ENCODE measurements at regions not wholly inside any gene's neighbourhood (a gene's known extent, or its start where the extent isn't known, plus 50 kb on each side); places are given as distances from the start of the nearest gene placed in this dataset.

GRCh38 chr2:60029566-60029883 is 523.9 kb downstream of the BCL11A start:
- H3K27me3 Mint-ChIP-seq = no peaks in the 10 kb centered on the region
- POLR2A ChIA-PET (ENCODE audit: partially characterized antibody) = no interaction called here
- H3K27ac ChIP-seq (ENCODE audit: low read depth, low read length) = no peak overlapping the region

DNA sequence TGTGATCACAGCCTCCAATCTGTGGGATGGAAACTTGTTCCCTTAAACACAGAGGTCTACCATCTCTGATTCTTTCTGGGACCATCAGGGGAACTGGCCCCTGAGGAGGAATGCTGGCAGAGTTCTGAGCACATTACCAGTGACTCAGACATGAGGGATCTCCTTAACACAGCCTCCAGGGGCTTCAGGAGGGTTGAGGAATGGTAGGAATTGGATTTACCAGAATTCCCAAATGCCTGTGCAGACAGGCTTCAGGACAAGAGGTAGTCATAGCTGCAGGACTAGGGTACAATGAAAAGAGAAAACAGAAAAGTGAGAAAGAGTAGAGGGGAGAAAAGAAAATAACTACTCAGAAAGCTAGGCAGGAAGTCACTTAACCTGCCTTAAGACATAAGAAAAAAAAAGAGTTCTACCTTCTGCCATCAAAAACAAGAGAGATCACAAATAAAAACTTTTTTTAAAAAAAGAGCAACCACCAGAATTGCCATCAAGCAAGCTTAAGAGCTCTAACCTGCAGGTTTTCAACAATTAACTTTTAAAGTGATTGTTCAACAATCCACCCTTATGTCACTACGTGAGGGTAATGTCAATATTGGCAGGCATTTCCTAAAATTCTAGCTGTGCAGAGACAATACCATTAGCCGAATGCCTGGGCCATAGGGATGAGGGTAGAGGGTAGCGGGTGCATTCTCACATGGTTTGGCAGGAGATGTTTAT is 524.4 kb downstream of the BCL11A start:
- no peaks in the 10 kb centered on the region for H3K4me1 ChIP-seq (ENCODE audit: insufficient read depth, low read length)
- DNase-seq = no peak
- Mint-ChIP-seq H3K4me3 (no peak overlapping the region), H3K36me3 (no peaks in the 10 kb centered on the region), H3K4me1 (no peaks in the 10 kb centered on the region), H3K27ac (no peak overlapping the region), H3K9me3 (peaks cover 0 to 26% (median 14%) of the 10 kb centered on the region in 8 donors), H3K27me3 (no peaks in the 10 kb centered on the region)
- POLR2A ChIA-PET (ENCODE audit: partially characterized antibody) = no interaction called here
- H3K4me3 ChIP-seq (ENCODE audit: low read length in 2 of 2) = no peak overlapping the region
- no peaks in the 10 kb centered on the region for H3K27me3 ChIP-seq (ENCODE audit: insufficient read depth, low read length)
- H3K27ac ChIP-seq (ENCODE audit: low read depth, low read length) = no peak overlapping the region
- intact Hi-C loops (cut with micrococcal nuclease) = no loop called here
- H3K36me3 ChIP-seq (ENCODE audit: insufficient read depth, low read length) = no peaks in the 10 kb centered on the region
- H3K9me3 ChIP-seq (ENCODE audit: control insufficient read depth in 1 of 2, low read length in 2 of 2) = peaks cover 0 to 8% of the 10 kb centered on the region in 2 donors
- CTCF ChIA-PET (ENCODE audit: partially characterized antibody) = no interaction called here

More at GRCh38 chr2:60029566-60029883, 523.9 kb downstream of the BCL11A start:
- intact Hi-C loops (cut with micrococcal nuclease) = no loop called here
- Mint-ChIP-seq H3K27ac (no peak overlapping the region), H3K9me3 (peaks cover 0 to 28% (median 13%) of the 10 kb centered on the region in 8 donors), H3K4me1 (no peaks in the 10 kb centered on the region), H3K4me3 (no peak overlapping the region), H3K36me3 (no peaks in the 10 kb centered on the region)
- no peaks in the 10 kb centered on the region for H3K27me3 ChIP-seq (ENCODE audit: insufficient read depth, low read length)
- H3K4me1 ChIP-seq (ENCODE audit: insufficient read depth, low read length) = no peaks in the 10 kb centered on the region
- DNase-seq = no peak
- CTCF ChIA-PET (ENCODE audit: partially characterized antibody) = no interaction called here
- peaks cover 0 to 8% of the 10 kb centered on the region in 2 donors for H3K9me3 ChIP-seq (ENCODE audit: control insufficient read depth in 1 of 2, low read length in 2 of 2)
- no peak overlapping the region for H3K4me3 ChIP-seq (ENCODE audit: low read length in 2 of 2)
- H3K36me3 ChIP-seq (ENCODE audit: insufficient read depth, low read length) = no peaks in the 10 kb centered on the region

GRCh38 chr2:60025496-60025895 is 528.0 kb downstream of the BCL11A start:
- no peaks in the 10 kb centered on the region for H3K36me3 ChIP-seq (ENCODE audit: insufficient read depth, low read length)
- intact Hi-C loops (cut with micrococcal nuclease) = no loop called here
- no peak for DNase-seq
- no peaks in the 10 kb centered on the region for H3K36me3 Mint-ChIP-seq
- H3K27ac ChIP-seq (ENCODE audit: low read depth, low read length) = no peak overlapping the region
- no peaks in the 10 kb centered on the region for H3K4me1 Mint-ChIP-seq
- ChIA-PET CTCF (ENCODE audit: partially characterized antibody) (no interaction called here), POLR2A (ENCODE audit: partially characterized antibody) (no interaction called here)
- H3K27ac Mint-ChIP-seq = no peak overlapping the region
- H3K4me3 ChIP-seq (ENCODE audit: low read length in 2 of 2) = no peak overlapping the region
- no peaks in the 10 kb centered on the region for H3K4me1 ChIP-seq (ENCODE audit: insufficient read depth, low read length)
- H3K27me3 Mint-ChIP-seq = peaks cover 0 to 3% of the 10 kb centered on the region in 2 donors
- no peak overlapping the region for H3K4me3 Mint-ChIP-seq
- H3K9me3 ChIP-seq (ENCODE audit: control insufficient read depth in 1 of 2, low read length in 2 of 2) = peaks cover 0 to 4% of the 10 kb centered on the region in 2 donors
- H3K9me3 Mint-ChIP-seq = peaks cover 0 to 11% (median 4%) of the 10 kb centered on the region in 8 donors
- H3K27me3 ChIP-seq (ENCODE audit: insufficient read depth, low read length) = no peaks in the 10 kb centered on the region

GRCh38 chr2:60023256-60023985 is 530.0 kb downstream of the BCL11A start:
- no peak overlapping the region for H3K4me3 Mint-ChIP-seq
- Histone ChIP-seq H3K9me3 (ENCODE audit: control insufficient read depth in 1 of 2, low read length in 2 of 2) (no peaks in the 10 kb centered on the region), H3K4me1 (ENCODE audit: insufficient read depth, low read length) (no peaks in the 10 kb centered on the region), H3K36me3 (ENCODE audit: insufficient read depth, low read length) (no peaks in the 10 kb centered on the region), H3K27me3 (ENCODE audit: insufficient read depth, low read length) (no peaks in the 10 kb centered on the region), H3K4me3 (ENCODE audit: low read length in 2 of 2) (no peak overlapping the region), H3K27ac (ENCODE audit: low read depth, low read length) (no peak overlapping the region)
- H3K36me3 Mint-ChIP-seq = no peaks in the 10 kb centered on the region
- H3K27me3 Mint-ChIP-seq = peaks cover 0 to 3% of the 10 kb centered on the region in 2 donors
- POLR2A ChIA-PET (ENCODE audit: partially characterized antibody) = no interaction called here
- DNase-seq = no peak
- CTCF ChIA-PET (ENCODE audit: partially characterized antibody) = no interaction called here
- H3K27ac Mint-ChIP-seq = no peak overlapping the region
- peaks cover 0 to 9% (median 3%) of the 10 kb centered on the region in 8 donors for H3K9me3 Mint-ChIP-seq
- no peaks in the 10 kb centered on the region for H3K4me1 Mint-ChIP-seq
- intact Hi-C loops (cut with micrococcal nuclease) = no loop called here

GRCh38 chr2:60007671-60008070 is 545.8 kb downstream of the BCL11A start:
- ChIA-PET POLR2A (ENCODE audit: partially characterized antibody) (no interaction called here), CTCF (ENCODE audit: partially characterized antibody) (no interaction called here)
- intact Hi-C loops (cut with micrococcal nuclease) = no loop called here
- no peaks in the 10 kb centered on the region for H3K4me1 Mint-ChIP-seq
- H3K27me3 Mint-ChIP-seq = no peaks in the 10 kb centered on the region
- H3K36me3 ChIP-seq (ENCODE audit: insufficient read depth, low read length) = no peaks in the 10 kb centered on the region
- H3K27ac ChIP-seq (ENCODE audit: low read depth, low read length) = no peak overlapping the region
- no peak overlapping the region for H3K4me3 Mint-ChIP-seq
- no peaks in the 10 kb centered on the region for H3K27me3 ChIP-seq (ENCODE audit: insufficient read depth, low read length)
- peaks cover 0 to 5% (median 0%) of the 10 kb centered on the region in 8 donors for H3K9me3 Mint-ChIP-seq
- H3K4me3 ChIP-seq (ENCODE audit: low read length in 2 of 2) = no peak overlapping the region
- H3K4me1 ChIP-seq (ENCODE audit: insufficient read depth, low read length) = no peaks in the 10 kb centered on the region
- H3K27ac Mint-ChIP-seq = no peak overlapping the region
- no peak for DNase-seq
- no peaks in the 10 kb centered on the region for H3K9me3 ChIP-seq (ENCODE audit: control insufficient read depth in 1 of 2, low read length in 2 of 2)
- no peaks in the 10 kb centered on the region for H3K36me3 Mint-ChIP-seq

DNA sequence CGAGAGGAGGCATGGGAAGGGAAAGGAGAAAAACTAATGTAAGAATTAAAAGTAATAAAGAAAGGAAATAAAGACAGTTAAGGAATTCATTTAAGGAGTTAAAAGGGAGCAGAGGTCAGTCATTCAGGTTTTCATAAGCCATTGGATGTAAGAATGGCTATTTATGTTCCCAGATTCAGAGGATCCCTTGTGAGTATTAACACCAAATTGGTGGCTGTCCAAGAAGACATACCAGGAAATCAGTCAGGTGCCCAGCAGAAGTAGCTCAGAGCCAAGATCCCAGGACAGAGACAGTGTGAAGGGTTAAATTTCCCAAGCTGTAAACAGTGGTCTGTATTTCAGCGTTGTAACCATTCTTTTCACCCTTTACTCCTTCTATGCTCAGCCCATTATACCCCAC is 550.4 kb downstream of the BCL11A start:
- Histone ChIP-seq H3K4me3 (ENCODE audit: low read length in 2 of 2) (no peak overlapping the region), H3K27ac (ENCODE audit: low read depth, low read length) (no peak overlapping the region), H3K27me3 (ENCODE audit: insufficient read depth, low read length) (no peaks in the 10 kb centered on the region), H3K36me3 (ENCODE audit: insufficient read depth, low read length) (no peaks in the 10 kb centered on the region), H3K9me3 (ENCODE audit: control insufficient read depth in 1 of 2, low read length in 2 of 2) (no peaks in the 10 kb centered on the region), H3K4me1 (ENCODE audit: insufficient read depth, low read length) (no peaks in the 10 kb centered on the region)
- intact Hi-C loops (cut with micrococcal nuclease) = no loop called here
- H3K9me3 Mint-ChIP-seq = peaks cover 0 to 5% (median 0%) of the 10 kb centered on the region in 8 donors
- no peaks in the 10 kb centered on the region for H3K4me1 Mint-ChIP-seq
- no peak for DNase-seq
- no peaks in the 10 kb centered on the region for H3K27me3 Mint-ChIP-seq
- no peaks in the 10 kb centered on the region for H3K36me3 Mint-ChIP-seq
- ChIA-PET POLR2A (ENCODE audit: partially characterized antibody) (no interaction called here), CTCF (ENCODE audit: partially characterized antibody) (no interaction called here)
- H3K27ac Mint-ChIP-seq = no peak overlapping the region
- no peak overlapping the region for H3K4me3 Mint-ChIP-seq

DNA sequence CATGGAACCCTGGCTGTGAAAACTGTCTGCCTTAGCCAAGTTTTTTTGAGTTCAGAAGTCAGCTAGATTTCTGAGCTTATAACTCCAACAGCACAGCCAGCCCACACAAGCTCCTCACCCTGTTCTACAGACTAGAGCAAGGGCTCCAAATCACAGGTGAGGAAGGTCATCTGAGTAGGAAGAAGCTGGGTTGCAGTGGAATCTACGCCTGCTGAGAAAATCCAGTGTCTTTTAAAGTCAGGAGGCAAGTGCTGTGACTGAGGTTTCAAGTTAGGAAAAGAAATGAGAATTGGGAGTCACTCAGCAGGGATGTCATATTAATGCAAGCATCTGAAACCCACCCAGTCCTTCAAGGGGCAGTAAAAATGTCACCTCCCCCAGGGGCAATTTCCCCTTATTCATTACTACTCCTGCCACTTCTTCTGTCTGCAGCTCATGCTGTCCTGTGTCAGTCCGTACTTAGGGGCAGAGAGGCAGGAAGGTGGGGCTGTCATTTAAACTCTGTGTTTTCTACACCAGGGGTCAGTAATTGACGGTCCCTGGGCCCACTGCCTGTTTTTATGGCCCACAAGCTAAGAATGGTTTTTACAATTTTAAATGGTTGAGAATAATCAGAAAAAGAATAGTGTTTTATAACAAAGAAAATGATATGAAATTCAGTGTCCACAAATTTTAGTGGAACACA is 551.1 kb downstream of the BCL11A start:
- intact Hi-C loops (cut with micrococcal nuclease) = no loop called here
- Mint-ChIP-seq H3K36me3 (no peaks in the 10 kb centered on the region), H3K4me1 (no peaks in the 10 kb centered on the region), H3K27ac (no peak overlapping the region), H3K4me3 (no peak overlapping the region), H3K27me3 (no peaks in the 10 kb centered on the region), H3K9me3 (peaks cover 0 to 5% (median 0%) of the 10 kb centered on the region in 8 donors)
- Histone ChIP-seq H3K27me3 (ENCODE audit: insufficient read depth, low read length) (no peaks in the 10 kb centered on the region), H3K36me3 (ENCODE audit: insufficient read depth, low read length) (no peaks in the 10 kb centered on the region), H3K4me3 (ENCODE audit: low read length in 2 of 2) (no peak overlapping the region), H3K4me1 (ENCODE audit: insufficient read depth, low read length) (no peaks in the 10 kb centered on the region), H3K9me3 (ENCODE audit: control insufficient read depth in 1 of 2, low read length in 2 of 2) (no peaks in the 10 kb centered on the region), H3K27ac (ENCODE audit: low read depth, low read length) (no peak overlapping the region)
- POLR2A ChIA-PET (ENCODE audit: partially characterized antibody) = no interaction called here
- DNase-seq = no peak
- CTCF ChIA-PET (ENCODE audit: partially characterized antibody) = no interaction called here
